Hippocampal formation (tissue), 2 donors: ENCODE measurements at regions not wholly inside any gene's neighbourhood (a gene's known extent, or its start where the extent isn't known, plus 50 kb on each side); places are given as distances from the start of the nearest gene placed in this dataset.

Source experiments
- DNase-seq, 2 donors: peaks; one replicate each; lab custom pipeline; 2025; lab: John Stamatoyannopoulos, UW

- DNase-seq: no peak
These were observed 127.5 kb downstream of the SS18 start for GRCh38 chr18:25962919-25963318.

GRCh38 chr18:25962176-25962575 lies 128.2 kb downstream of the SS18 start:
- no peak for DNase-seq

- no peak for DNase-seq
These were observed 133.4 kb downstream of the SS18 start for GRCh38 chr18:25957017-25957416.

DNA sequence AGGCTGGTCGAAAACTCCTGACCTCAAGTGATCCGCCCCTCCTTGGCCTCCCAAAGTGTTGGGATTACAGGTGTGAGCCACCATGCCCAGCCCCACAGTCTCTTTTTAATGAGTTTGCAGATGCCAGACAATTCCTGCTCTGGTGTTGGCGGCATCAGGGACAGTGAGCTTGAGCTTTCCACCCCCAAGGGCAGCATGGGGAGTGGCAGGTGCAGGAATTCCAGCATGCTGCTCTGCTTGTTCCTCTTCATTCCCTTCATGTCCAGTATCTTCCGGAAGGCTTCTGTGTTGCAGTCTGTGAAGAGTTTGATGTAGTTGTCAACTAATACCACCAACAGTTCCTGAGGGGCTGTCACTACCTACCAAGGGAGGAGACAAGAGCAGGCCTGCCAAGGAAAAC lies 137.3 kb downstream of the SS18 start:
- no peak for DNase-seq

DNA sequence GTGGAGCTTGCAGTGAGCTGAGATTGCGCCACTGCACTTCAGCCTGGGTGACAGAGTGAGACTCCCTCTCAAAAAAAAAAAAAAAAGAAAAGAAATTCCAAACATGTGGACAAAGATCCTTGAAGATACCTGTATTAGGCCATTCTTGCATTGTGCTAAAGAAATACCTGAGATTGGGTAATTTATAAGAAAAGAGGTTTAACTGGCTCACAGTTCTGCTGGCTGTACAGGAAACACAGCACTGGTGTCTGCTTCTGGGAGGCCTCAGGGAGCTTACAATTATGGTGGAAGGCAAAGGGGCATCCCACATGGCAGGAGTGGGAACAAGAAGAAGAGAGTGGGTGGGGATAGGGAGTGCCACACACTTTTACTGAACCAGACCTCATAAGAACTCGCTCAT lies 140.1 kb downstream of the SS18 start:
- no peak for DNase-seq

GRCh38 chr18:25946540-25946939 lies 143.9 kb downstream of the SS18 start:
- no peak for DNase-seq

GRCh38 chr18:25935356-25935755 lies 155.1 kb downstream of the SS18 start:
- DNase-seq: no peak

GRCh38 chr18:25931126-25931525 lies 159.3 kb downstream of the SS18 start:
- no peak for DNase-seq

DNA sequence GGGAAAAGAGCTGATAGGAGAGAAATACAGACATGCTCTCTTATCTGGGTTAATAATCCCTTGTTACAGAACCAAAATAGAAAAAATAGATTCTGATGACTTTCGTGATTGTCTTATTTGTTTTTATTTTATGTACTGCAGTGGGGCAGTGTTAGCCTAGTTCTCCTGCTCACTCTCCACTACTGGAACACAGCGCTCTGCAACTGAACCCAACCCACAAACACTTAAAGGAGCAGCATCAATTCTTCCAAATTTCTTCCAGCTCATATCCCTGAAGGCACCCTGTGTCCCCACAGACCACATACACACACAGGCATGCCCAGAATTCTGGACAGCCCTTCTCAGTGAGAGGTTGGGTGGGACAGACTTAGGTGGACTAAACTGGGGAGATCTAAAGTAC lies 160.6 kb downstream of the SS18 start:
- no peak for DNase-seq

- no peak for DNase-seq
These were observed 162.6 kb downstream of the SS18 start for GRCh38 chr18:25927830-25928229.

- DNase-seq: no peak
These were observed 167.2 kb downstream of the SS18 start for GRCh38 chr18:25923193-25923592.

DNA sequence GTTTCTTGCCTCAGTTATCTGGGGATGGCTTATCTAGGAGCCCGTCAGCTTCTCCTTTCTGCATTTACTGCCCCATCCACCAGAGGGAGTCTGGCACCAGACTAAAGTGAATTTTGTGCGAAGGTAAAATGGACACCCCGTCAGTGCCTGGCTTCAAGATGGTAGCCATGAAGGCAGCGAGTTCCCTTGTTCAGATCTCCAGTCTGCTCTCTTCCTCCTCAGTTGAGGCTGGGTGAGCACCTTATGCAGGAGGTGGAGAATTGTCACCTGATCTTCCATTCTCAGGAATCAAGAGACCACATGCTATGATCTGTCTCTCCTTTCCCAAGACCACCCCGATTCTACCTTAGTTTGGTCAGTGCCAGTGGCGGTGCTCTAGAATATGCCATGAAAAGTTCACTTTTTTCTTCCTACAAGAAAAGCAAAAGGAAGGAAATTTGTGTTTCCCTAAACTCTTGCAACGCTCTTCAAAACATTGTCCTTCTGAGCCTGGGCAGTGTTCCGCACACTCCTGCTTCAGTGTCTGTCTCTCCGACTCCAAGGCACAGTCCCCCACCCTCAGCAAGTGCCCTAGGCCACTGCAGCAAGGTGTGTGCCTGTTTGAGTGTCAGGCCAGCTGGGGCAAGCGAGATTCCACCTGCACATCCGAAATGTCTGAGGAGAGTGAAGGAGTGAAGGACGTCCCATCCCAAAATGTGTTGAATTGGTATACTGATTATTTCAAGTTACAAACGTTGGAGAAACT lies 168.6 kb downstream of the SS18 start:
- DNase-seq: peak in 1 of 2 donors; percentile 1

GRCh38 chr18:25915907-25916306 lies 174.5 kb downstream of the SS18 start:
- DNase-seq: no peak

- no peak for DNase-seq
These were observed 191.4 kb downstream of the SS18 start for GRCh38 chr18:25898965-25899364.

DNA sequence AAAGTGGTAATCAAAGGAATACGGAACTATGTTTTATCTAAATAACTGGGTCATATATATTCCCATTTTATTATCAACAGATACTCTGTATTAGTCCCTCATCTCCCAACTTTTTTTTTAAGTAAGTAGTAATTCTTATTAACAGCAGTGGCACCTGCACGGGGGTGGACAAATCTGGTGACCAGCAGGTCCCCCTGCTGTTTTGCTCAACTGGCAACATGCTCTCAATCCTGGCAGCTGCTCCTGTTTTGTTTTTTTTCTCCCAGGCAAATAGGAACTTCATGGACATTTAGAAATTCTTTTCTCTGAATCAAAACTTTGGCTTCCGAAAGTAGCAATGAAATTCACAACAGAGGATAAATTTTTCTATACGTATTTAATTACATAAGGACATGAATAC lies 193.5 kb downstream of the SS18 start:
- no peak for DNase-seq

DNA sequence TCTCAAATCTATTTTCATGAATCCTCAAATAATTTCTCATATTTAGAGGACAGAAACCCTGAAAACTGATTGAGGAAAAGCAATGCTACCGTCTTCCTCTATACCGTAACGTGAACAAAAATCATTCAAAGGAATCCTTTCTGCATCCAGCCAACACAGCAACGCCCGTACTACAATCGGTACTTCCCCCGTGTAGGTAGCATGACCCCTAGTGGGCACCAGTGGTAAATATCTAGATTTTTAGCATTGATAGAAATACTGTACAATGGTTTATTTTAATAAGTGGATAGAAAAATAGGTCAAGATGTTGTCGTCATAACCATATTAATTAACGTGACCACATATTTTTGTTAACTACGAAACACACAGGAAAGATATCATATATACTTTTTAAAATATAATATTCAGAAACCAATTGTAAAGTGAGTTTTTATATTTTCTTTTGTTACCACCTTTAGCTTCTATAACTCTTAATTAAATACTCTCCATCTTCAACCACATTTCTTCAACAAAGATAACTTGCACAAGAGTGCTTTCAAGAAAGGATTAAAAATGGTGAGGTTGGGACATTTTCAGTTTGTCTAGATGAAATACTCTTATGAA lies 194.1 kb downstream of the SS18 start:
- peak in 1 of 2 donors; percentile 6 for DNase-seq

- no peak for DNase-seq
These were observed 194.9 kb downstream of the SS18 start for GRCh38 chr18:25895518-25895917.

GRCh38 chr18:25886283-25886682 lies 204.1 kb downstream of the SS18 start:
- no peak for DNase-seq

DNA sequence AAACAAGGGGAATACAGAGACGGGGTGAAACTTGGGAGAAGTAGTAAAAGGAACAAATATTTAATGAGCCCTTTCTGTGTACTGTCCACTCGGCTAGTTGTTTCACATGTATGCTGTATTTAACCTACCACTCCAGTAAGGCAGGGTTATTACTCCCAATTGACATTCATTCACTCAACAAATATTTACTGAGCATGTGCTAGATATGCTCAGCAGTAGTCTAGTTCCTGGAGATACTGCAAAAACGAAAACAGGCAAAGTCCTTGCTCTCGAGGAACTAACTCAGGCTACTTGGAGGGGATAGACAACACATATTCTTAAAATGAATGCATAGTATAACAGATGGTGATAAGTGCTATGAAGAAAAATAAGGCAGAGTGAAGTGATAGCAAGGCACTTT lies 207.3 kb downstream of the SS18 start:
- DNase-seq: no peak

DNA sequence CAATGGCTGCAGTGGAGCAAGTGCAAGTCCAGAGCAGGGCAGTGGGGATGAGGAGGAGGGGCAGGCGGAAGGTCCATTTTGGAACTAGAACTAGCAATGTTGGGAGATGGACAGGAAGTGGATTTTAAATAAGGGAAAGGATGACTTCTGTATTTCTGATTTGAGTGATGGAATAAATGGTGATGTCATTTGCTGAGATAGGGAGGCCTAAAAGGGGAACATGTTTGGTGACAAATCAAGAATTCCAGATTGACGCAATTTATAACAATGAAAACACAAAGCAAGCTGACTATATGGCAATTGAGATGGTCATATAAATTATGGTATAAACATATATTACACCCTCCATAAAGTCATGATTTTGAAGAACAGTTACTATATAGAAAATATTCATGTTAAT lies 209.3 kb downstream of the SS18 start:
- DNase-seq: no peak

- DNase-seq: no peak
These were observed 210.0 kb downstream of the SS18 start for GRCh38 chr18:25880441-25880840.

DNA sequence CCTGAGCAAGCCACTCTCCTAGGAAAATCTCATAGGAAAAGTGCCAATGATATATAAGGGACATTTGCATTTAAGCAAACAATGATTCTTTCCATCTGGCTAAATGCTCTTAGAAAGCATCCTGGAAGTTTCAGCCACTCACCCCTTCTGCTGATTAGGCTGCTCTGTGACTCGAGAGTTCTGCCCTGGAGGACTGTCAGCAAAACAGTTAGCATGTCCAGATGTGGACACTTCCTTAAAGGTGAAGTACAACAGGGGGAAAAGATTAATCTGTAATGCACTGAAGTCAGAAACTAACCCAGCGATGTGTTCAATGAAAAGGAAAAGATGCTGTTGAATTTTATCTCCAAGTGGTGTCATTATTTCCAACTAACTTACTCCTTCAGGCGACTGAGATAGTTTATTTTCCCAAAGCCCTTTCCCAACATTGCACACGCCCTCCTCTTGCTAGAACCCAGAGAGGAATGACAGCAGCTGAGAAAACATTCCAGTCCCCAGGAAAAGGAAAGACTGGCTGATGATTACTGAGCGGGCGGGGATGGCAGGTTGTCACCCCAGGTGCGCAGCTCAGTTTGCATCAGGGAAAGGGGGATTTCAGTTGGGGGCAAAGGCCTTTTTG lies 214.0 kb downstream of the SS18 start:
- no peak for DNase-seq

GRCh38 chr18:25875551-25876240 lies 214.7 kb downstream of the SS18 start:
- no peak for DNase-seq
